Nephron progenitor cell (in vitro differentiated cells): ENCODE measurements at regions not wholly inside any gene's neighbourhood (a gene's known extent, or its start where the extent isn't known, plus 50 kb on each side); places are given as distances from the start of the nearest gene placed in this dataset.
"Not testable (repeated sequence)": the region's sequence is repeated elsewhere in the genome, so short reads cannot be mapped to it uniquely, and the experiment has no call there.

Experiments
- DNase-seq: peaks from one replicate; pipeline ENCODE4 v3.0.0; 2021
- H3K27ac Mint-ChIP-seq: 2 replicates; pipeline ENCODE4 v1.8.0; 2021; ENCODE audit warnings: mild to moderate bottlenecking, moderate library complexity, mixed read lengths
- H3K27me3 Mint-ChIP-seq: 2 replicates; pipeline ENCODE4 v1.8.0; 2021; ENCODE audit warnings: mild to moderate bottlenecking, low read depth, mixed read lengths; ENCODE audit not compliant: poor library complexity
- H3K36me3 Mint-ChIP-seq: 2 replicates; pipeline ENCODE4 v1.8.0; 2021; ENCODE audit warnings: low read depth, mixed read lengths
- H3K4me1 Mint-ChIP-seq: 2 replicates; pipeline ENCODE4 v1.8.0; 2021; ENCODE audit warnings: mixed read lengths
- H3K4me3 Mint-ChIP-seq: 2 replicates; pipeline ENCODE4 v1.8.0; 2021; ENCODE audit warnings: mild to moderate bottlenecking, moderate library complexity, mixed read lengths
- H3K9me3 Mint-ChIP-seq: 2 replicates; pipeline ENCODE4 v1.8.0; 2021; ENCODE audit warnings: mild to moderate bottlenecking, moderate library complexity, mixed read lengths
- TF ChIP-seq, protein P1 (sequence below): fragments of 200-600 bp; sonication (generic); IDR thresholded peaks from 2 replicates; pipeline ENCODE4 v1.5.0; 2021; ENCODE audit warnings: antibody characterized with exemption

DNA sequence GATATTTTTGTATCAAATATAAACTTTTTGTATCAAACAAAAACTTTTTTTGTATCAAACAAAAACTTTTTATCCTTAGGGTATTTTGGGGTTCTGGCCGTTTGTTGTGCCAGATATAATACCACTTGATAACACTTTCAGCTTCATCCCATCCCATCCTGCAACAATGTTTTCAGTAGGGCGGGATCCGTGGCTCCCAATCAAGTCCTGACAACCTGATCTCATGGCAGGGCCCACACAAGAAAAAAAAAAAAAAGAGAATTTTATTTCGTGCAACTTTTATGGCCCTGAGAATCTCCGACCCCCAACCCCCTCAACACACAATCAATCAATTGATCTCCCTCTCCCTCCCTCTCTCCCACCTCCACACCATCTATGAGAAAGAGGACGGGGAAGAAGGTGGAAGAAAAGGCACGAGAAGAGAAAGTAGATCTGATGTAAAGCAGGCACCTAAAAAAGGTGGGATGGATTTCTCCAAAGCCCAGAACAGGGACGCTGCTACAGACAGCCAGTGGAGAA, 4749.6 kb upstream of the OR11H1 start:
- Mint-ChIP-seq H3K36me3 (peaks cover 18% of the 10 kb centered on the region), H3K9me3 (peaks cover 95% of the 10 kb centered on the region), H3K4me3 (no peak overlapping the region), H3K27me3 (peaks cover 4% of the 10 kb centered on the region), H3K4me1 (no peaks in the 10 kb centered on the region), H3K27ac (no peak overlapping the region)
- TF ChIP-seq, protein P1, sequence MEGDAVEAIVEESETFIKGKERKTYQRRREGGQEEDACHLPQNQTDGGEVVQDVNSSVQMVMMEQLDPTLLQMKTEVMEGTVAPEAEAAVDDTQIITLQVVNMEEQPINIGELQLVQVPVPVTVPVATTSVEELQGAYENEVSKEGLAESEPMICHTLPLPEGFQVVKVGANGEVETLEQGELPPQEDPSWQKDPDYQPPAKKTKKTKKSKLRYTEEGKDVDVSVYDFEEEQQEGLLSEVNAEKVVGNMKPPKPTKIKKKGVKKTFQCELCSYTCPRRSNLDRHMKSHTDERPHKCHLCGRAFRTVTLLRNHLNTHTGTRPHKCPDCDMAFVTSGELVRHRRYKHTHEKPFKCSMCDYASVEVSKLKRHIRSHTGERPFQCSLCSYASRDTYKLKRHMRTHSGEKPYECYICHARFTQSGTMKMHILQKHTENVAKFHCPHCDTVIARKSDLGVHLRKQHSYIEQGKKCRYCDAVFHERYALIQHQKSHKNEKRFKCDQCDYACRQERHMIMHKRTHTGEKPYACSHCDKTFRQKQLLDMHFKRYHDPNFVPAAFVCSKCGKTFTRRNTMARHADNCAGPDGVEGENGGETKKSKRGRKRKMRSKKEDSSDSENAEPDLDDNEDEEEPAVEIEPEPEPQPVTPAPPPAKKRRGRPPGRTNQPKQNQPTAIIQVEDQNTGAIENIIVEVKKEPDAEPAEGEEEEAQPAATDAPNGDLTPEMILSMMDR = no peak
- DNase-seq = no peak

DNA sequence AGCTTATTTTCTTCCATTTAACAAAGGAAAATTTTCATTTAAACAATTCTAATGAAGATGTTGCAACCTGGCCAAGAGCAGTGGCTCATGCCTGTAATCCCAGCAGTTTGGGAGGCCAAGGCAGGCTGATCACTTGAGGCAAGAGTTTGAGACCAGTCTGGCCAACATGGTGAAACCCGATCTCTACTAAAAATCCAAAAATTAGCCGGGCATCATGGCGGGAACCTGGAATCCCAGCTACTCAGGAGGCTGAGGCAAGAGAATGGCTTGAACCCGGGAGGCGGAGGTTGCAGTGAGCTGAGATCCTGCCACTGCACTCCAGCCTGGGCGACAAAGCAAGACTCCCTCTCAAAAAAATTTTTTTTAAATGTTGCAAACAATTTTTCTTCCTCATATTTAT, 4748.8 kb upstream of the OR11H1 start:
- peaks cover 18% of the 10 kb centered on the region for H3K36me3 Mint-ChIP-seq
- not testable (repeated sequence) for H3K4me3 Mint-ChIP-seq, H3K27me3 Mint-ChIP-seq, H3K4me1 Mint-ChIP-seq, DNase-seq, H3K27ac Mint-ChIP-seq
- peaks cover 97% of the 10 kb centered on the region for H3K9me3 Mint-ChIP-seq

DNA sequence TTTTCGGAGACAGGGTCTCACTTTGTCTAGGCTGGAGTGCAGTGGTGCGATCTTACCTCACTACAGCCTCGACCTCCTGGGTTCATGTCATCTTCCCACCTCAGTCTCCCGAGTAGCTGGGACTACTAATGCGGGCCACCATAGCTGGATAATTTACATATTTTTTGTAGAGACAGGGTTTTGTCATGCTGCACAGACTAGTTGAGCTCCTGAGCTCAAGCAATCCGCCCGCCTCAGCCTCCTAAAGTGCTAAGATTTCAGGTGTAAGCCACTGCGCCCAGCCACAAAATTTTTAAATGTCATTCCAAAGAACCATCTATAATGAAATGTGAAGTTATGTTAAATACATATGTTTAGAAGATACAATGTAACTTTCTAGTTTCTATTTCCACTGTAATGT, 4747.7 kb upstream of the OR11H1 start:
- H3K27ac Mint-ChIP-seq = no peak overlapping the region
- no peaks in the 10 kb centered on the region for H3K4me1 Mint-ChIP-seq
- H3K9me3 Mint-ChIP-seq = peaks cover 88% of the 10 kb centered on the region
- peaks cover 18% of the 10 kb centered on the region for H3K36me3 Mint-ChIP-seq
- DNase-seq = no peak
- TF ChIP-seq, protein P1 = no peak
- H3K27me3 Mint-ChIP-seq = peaks cover 4% of the 10 kb centered on the region
- H3K4me3 Mint-ChIP-seq = no peak overlapping the region

DNA sequence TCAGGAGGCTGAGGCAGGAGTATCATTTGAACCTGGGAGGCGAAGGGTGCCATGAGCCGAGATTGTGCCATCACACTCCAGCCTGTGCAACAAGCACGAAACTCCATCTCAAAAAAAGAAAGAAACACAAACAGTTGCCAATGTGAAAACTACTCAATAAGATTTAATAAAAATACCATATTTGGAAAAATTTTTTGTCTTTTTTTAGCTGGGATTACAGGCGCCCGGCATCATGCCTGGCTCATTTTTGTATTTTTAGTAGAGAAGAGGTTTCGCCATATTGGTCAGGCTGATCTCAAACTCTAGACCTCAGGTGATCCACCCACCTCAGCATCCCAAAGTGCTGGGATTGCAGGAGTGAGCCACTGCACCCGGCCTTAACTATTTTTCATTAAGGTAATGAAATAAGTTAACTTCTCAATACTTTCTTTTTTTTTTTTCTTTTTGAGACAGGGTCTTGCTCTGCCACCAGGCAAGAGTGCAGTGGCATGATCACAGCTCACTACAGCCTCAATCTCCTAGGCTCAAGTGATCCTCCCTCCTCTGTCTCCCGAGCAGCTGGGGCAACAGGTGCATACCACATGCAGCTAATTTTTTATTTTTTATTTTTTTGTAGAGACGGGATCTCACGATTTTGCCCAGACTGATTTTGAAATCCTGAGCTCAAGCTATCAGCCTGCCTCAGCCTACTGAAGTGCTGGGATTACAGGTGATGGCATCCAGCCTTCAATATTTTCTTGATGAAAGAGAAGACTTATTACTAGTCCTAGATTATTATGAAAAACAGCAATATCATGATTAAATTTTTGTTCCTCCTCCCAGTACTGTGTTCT, 4746.2 kb upstream of the OR11H1 start:
- Mint-ChIP-seq H3K27me3 (peaks cover 4% of the 10 kb centered on the region), H3K27ac (no peak overlapping the region), H3K36me3 (peaks cover 18% of the 10 kb centered on the region), H3K4me1 (no peaks in the 10 kb centered on the region), H3K9me3 (peaks cover 75% of the 10 kb centered on the region), H3K4me3 (no peak overlapping the region)
- TF ChIP-seq, protein P1 = no peak
- no peak for DNase-seq
